Fibroblast of lung (primary cell): ENCODE measurements at regions not wholly inside any gene's neighbourhood (a gene's known extent, or its start where the extent isn't known, plus 50 kb on each side); places are given as distances from the start of the nearest gene placed in this dataset.

Experiments used
- DNase-seq, 2 donors: peaks; one replicate each; pipeline versions ENCODE4 v3.0.0 to v3.0.0-alpha.2; 2010; ENCODE audit warnings: low read depth in 2 of 2
- H2AFZ ChIP-seq: 2 replicates; pipeline ENCODE4 v1.5.1; 2012; ENCODE audit warnings: low read length, control low read depth, inconsistent platforms
- H3K27ac ChIP-seq: 2 replicates; pipeline ENCODE4 v1.5.1; 2011; ENCODE audit warnings: low read length, control low read depth; ENCODE audit not compliant: insufficient read depth
- H3K27me3 ChIP-seq: 2 replicates; pipeline ENCODE4 v1.5.1; 2011; ENCODE audit warnings: mild to moderate bottlenecking, low read length; ENCODE audit not compliant: control insufficient read depth, insufficient read depth
- H3K36me3 ChIP-seq: 2 replicates; pipeline ENCODE4 v1.5.1; 2011; ENCODE audit warnings: low read length; ENCODE audit not compliant: control insufficient read depth, insufficient read depth
- H3K4me1 ChIP-seq: 2 replicates; pipeline ENCODE4 v1.5.1; 2011; ENCODE audit warnings: low read length; ENCODE audit not compliant: control insufficient read depth, insufficient read depth; ENCODE audit errors: extremely low read depth
- H3K4me2 ChIP-seq: 2 replicates; pipeline ENCODE4 v1.5.1; 2011; ENCODE audit warnings: low read length, control low read depth; ENCODE audit not compliant: insufficient read depth; ENCODE audit errors: extremely low read depth
- H3K4me3 ChIP-seq, 4 experiments: fragments of 200-600 bp in 1 of 4; sonication (generic) in 1 of 4; replicated peaks in 1 of 4; 2 replicates each; pipeline ENCODE4 v1.5.1; 2011 to 2016; ENCODE audit warnings: low read length in 4 of 4, low read depth in 3 of 4, mild to moderate bottlenecking in 3 of 4, control low read depth in 2 of 4, inconsistent platforms in 1 of 4, mixed read lengths in 1 of 4; ENCODE audit not compliant: insufficient read depth in 1 of 4; ENCODE audit errors: control extremely low read depth in 1 of 4
- H3K79me2 ChIP-seq: 2 replicates; pipeline ENCODE4 v1.5.1; 2012; ENCODE audit warnings: mild to moderate bottlenecking, low read length, inconsistent platforms; ENCODE audit not compliant: control insufficient read depth, insufficient read depth
- H3K9ac ChIP-seq: 2 replicates; pipeline ENCODE4 v1.5.1; 2011; ENCODE audit warnings: mild to moderate bottlenecking, low read length, control low read depth; ENCODE audit not compliant: insufficient read depth
- H3K9me3 ChIP-seq: 2 replicates; pipeline ENCODE4 v1.5.1; 2012; ENCODE audit warnings: low read depth, low read length; ENCODE audit not compliant: control insufficient read depth, insufficient read depth
- H4K20me1 ChIP-seq: 2 replicates; pipeline ENCODE4 v1.5.1; 2011; ENCODE audit warnings: low read length; ENCODE audit not compliant: control insufficient read depth, insufficient read depth; ENCODE audit errors: extremely low read depth
- EZH2 ChIP-seq: IDR thresholded peaks from 2 replicates; pipeline ENCODE4 v1.5.1; 2012; ENCODE audit warnings: low read length, control low read depth, mild to moderate bottlenecking; ENCODE audit errors: missing control alignments
- TF ChIP-seq, protein P1 (sequence below), 2 donors: IDR thresholded peaks in 1 of 2; conservative IDR thresholded peaks in 1 of 2; 1 replicate in 1 of 2; 2 replicates in 1 of 2; pipeline ENCODE4 v1.5.1; 2011 to 2012; ENCODE audit warnings: low read length in 2 of 2, control low read depth in 1 of 2, inconsistent platforms in 1 of 2, low read depth in 1 of 2, mild to moderate bottlenecking in 1 of 2

DNA sequence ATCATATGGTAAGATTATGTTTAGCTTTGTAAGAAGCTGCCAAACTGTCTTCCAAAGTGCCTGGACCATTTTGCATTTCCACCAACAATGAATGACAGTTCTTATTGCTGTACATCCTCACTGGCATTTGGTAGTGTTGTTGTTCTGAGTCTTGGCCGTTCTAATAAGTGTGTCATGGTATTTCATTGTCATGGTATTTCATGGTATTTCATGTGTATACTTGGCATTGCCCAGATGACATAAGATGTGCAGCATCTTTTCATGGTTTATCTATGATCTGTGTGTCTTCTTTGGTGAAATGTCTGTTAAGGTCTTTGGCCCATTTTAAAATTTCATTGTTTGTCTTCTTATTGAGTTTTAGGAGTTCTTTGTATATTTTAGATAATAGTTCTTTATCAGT, 224.4 kb downstream of the BCAS1 start:
- DNase-seq: no peak
- no peaks in the 10 kb centered on the region for H3K36me3 ChIP-seq
- H3K4me1 ChIP-seq: no peaks in the 10 kb centered on the region
- no peaks in the 10 kb centered on the region for H4K20me1 ChIP-seq
- no peak overlapping the region for H2AFZ ChIP-seq
- H3K4me2 ChIP-seq: no peak overlapping the region
- no peak overlapping the region for H3K27ac ChIP-seq
- no peaks in the 10 kb centered on the region for H3K79me2 ChIP-seq
- no peaks in the 10 kb centered on the region for H3K27me3 ChIP-seq
- H3K9ac ChIP-seq: no peak overlapping the region
- TF ChIP-seq, protein P1, sequence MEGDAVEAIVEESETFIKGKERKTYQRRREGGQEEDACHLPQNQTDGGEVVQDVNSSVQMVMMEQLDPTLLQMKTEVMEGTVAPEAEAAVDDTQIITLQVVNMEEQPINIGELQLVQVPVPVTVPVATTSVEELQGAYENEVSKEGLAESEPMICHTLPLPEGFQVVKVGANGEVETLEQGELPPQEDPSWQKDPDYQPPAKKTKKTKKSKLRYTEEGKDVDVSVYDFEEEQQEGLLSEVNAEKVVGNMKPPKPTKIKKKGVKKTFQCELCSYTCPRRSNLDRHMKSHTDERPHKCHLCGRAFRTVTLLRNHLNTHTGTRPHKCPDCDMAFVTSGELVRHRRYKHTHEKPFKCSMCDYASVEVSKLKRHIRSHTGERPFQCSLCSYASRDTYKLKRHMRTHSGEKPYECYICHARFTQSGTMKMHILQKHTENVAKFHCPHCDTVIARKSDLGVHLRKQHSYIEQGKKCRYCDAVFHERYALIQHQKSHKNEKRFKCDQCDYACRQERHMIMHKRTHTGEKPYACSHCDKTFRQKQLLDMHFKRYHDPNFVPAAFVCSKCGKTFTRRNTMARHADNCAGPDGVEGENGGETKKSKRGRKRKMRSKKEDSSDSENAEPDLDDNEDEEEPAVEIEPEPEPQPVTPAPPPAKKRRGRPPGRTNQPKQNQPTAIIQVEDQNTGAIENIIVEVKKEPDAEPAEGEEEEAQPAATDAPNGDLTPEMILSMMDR (conservative IDR thresholded peaks at IDR 0.05 in 1 of 2, IDR thresholded peaks at IDR 0.05 in 1 of 2; ENCODE audit: low read depth in 1 of 2, low read length in 2 of 2): no peak
- no peak for TF ChIP-seq EZH2
- H3K9me3 ChIP-seq: no peaks in the 10 kb centered on the region
- H3K4me3 ChIP-seq: no peak overlapping the region

DNA sequence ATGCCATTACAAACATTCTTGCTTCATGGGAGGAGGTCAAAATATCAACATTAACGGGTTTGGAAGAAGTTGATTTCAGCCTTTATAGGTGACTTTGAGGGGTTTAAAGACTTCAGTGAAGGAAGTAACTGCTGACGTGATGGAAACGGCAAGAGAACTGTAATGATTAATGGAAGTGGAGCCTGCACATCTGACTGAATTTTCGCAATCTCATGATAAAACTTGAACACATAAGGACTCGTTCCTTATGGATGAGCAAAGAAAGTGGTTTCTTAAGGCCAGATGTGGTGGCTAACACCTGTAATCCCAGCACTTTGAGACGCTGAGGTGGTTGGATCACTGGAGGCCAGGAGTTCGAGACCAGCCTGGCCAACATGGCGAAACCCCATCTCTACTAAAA, 226.1 kb downstream of the BCAS1 start:
- H3K79me2 ChIP-seq: no peaks in the 10 kb centered on the region
- no peaks in the 10 kb centered on the region for H4K20me1 ChIP-seq
- no peak overlapping the region for H3K27ac ChIP-seq
- H3K9me3 ChIP-seq: no peaks in the 10 kb centered on the region
- H3K4me2 ChIP-seq: no peak overlapping the region
- no peak overlapping the region for H3K4me3 ChIP-seq
- H3K27me3 ChIP-seq: no peaks in the 10 kb centered on the region
- H3K9ac ChIP-seq: no peak overlapping the region
- no peaks in the 10 kb centered on the region for H3K4me1 ChIP-seq
- DNase-seq: no peak
- TF ChIP-seq, protein P1 (conservative IDR thresholded peaks at IDR 0.05 in 1 of 2, IDR thresholded peaks at IDR 0.05 in 1 of 2; ENCODE audit: low read depth in 1 of 2, low read length in 2 of 2): no peak
- no peak for TF ChIP-seq EZH2
- H3K36me3 ChIP-seq: no peaks in the 10 kb centered on the region
- H2AFZ ChIP-seq: no peak overlapping the region

- TF ChIP-seq, protein P1 (conservative IDR thresholded peaks at IDR 0.05 in 1 of 2, IDR thresholded peaks at IDR 0.05 in 1 of 2; ENCODE audit: low read depth in 1 of 2, low read length in 2 of 2): no peak
- Histone ChIP-seq H3K9ac (no peak overlapping the region), H2AFZ (no peak overlapping the region)
Observed at GRCh38 chr20:53843645-53844044, 226.7 kb downstream of the BCAS1 start.

More at GRCh38 chr20:53843645-53844044, 226.7 kb downstream of the BCAS1 start:
- DNase-seq: no peak
- Histone ChIP-seq H3K27me3 (no peaks in the 10 kb centered on the region), H4K20me1 (no peaks in the 10 kb centered on the region), H3K4me2 (no peak overlapping the region), H3K79me2 (no peaks in the 10 kb centered on the region), H3K27ac (no peak overlapping the region), H3K4me1 (no peaks in the 10 kb centered on the region), H3K9me3 (no peaks in the 10 kb centered on the region), H3K36me3 (no peaks in the 10 kb centered on the region), H3K4me3 (no peak overlapping the region)
